Trophoblast cell (in vitro differentiated cells and primary cell): ENCODE measurements at regions not wholly inside any gene's neighbourhood (a gene's known extent, or its start where the extent isn't known, plus 50 kb on each side); places are given as distances from the start of the nearest gene placed in this dataset.

Experiments
- DNase-seq, 2 donors: peaks; one replicate each; pipeline ENCODE4 v3.0.0-alpha.2; 2016
- H2AFZ ChIP-seq: 2 replicates; pipeline ENCODE4 v1.6.1; 2013; ENCODE audit warnings: low read length, moderate library complexity, mild to moderate bottlenecking; ENCODE audit not compliant: insufficient read depth, poor library complexity
- H2AK5ac ChIP-seq: 2 replicates; pipeline ENCODE4 v1.6.1; 2013; ENCODE audit warnings: mild to moderate bottlenecking, low read length
- H2BK120ac ChIP-seq: 2 replicates; pipeline ENCODE4 v1.6.1; 2013; ENCODE audit warnings: low read length, mild to moderate bottlenecking, moderate library complexity; ENCODE audit not compliant: insufficient read depth, poor library complexity
- H2BK12ac ChIP-seq: 2 replicates; pipeline ENCODE4 v1.6.1; 2013; ENCODE audit warnings: mild to moderate bottlenecking, low read length, moderate library complexity
- H2BK5ac ChIP-seq: 2 replicates; pipeline ENCODE4 v1.6.1; 2013; ENCODE audit warnings: low read length, low read depth, moderate library complexity, mild to moderate bottlenecking; ENCODE audit not compliant: poor library complexity
- H3K14ac ChIP-seq: 2 replicates; pipeline ENCODE4 v1.6.1; 2013; ENCODE audit warnings: mild to moderate bottlenecking, low read length
- H3K18ac ChIP-seq: 2 replicates; pipeline ENCODE4 v1.6.1; 2013; ENCODE audit warnings: mild to moderate bottlenecking, low read length
- H3K23ac ChIP-seq: 2 replicates; pipeline ENCODE4 v1.6.1; 2013; ENCODE audit warnings: low read length
- H3K27ac ChIP-seq: 2 replicates; pipeline ENCODE4 v1.5.1; 2013; ENCODE audit warnings: low read depth, mild to moderate bottlenecking, inconsistent platforms, low read length, moderate library complexity
- H3K27me3 ChIP-seq: 2 replicates; pipeline ENCODE4 v1.6.1; 2013; ENCODE audit warnings: inconsistent platforms, mild to moderate bottlenecking, low read length, moderate library complexity; ENCODE audit not compliant: insufficient read depth
- H3K36me3 ChIP-seq, 2 experiments: 1 replicate in 1 of 2; 2 replicates in 1 of 2; pipeline ENCODE4 v1.6.1; 2013; ENCODE audit warnings: low read length in 2 of 2, mild to moderate bottlenecking in 2 of 2, moderate library complexity in 1 of 2; ENCODE audit not compliant: insufficient read depth in 2 of 2, control insufficient read depth in 1 of 2
- H3K4ac ChIP-seq: 2 replicates; pipeline ENCODE4 v1.6.1; 2013; ENCODE audit warnings: low read depth, mild to moderate bottlenecking, low read length, moderate library complexity
- H3K4me1 ChIP-seq, 2 experiments: 1 replicate in 1 of 2; 2 replicates in 1 of 2; pipeline ENCODE4 v1.6.1; 2013; ENCODE audit warnings: low read length in 2 of 2, mild to moderate bottlenecking in 2 of 2, moderate library complexity in 1 of 2; ENCODE audit not compliant: insufficient read depth in 2 of 2, control insufficient read depth in 1 of 2
- H3K4me2 ChIP-seq: 2 replicates; pipeline ENCODE4 v1.6.1; 2013; ENCODE audit warnings: inconsistent platforms, mild to moderate bottlenecking, low read length, moderate library complexity
- H3K4me3 ChIP-seq: 2 replicates; pipeline ENCODE4 v1.5.1; 2013; ENCODE audit warnings: mild to moderate bottlenecking, low read depth, low read length, inconsistent platforms
- H3K79me1 ChIP-seq: one replicate; pipeline ENCODE4 v1.6.1; 2013; ENCODE audit warnings: low read length
- H3K79me2 ChIP-seq: 2 replicates; pipeline ENCODE4 v1.6.1; 2013; ENCODE audit warnings: low read length, mild to moderate bottlenecking; ENCODE audit not compliant: control insufficient read depth, insufficient read depth, poor library complexity
- H3K9ac ChIP-seq: 2 replicates; pipeline ENCODE4 v1.6.1; 2013; ENCODE audit warnings: mild to moderate bottlenecking, low read length
- H3K9me3 ChIP-seq: 2 replicates; pipeline ENCODE4 v1.6.1; 2013; ENCODE audit warnings: low read depth, mild to moderate bottlenecking, control low read depth, inconsistent platforms, low read length; ENCODE audit not compliant: insufficient read depth
- H4K12ac ChIP-seq: 2 replicates; pipeline ENCODE4 v1.6.1; 2013; ENCODE audit warnings: low read depth, mild to moderate bottlenecking, low read length, moderate library complexity
- H4K8ac ChIP-seq: 2 replicates; pipeline ENCODE4 v1.6.1; 2013; ENCODE audit warnings: low read depth, mild to moderate bottlenecking, low read length, moderate library complexity
- H4K91ac ChIP-seq: one replicate; pipeline ENCODE4 v1.6.1; 2013; ENCODE audit warnings: low read depth, mild to moderate bottlenecking, low read length, moderate library complexity
- WGBS: extraction: QIAGEN DNeasy Blood & Tissue Kit; methylation state at CpG from one replicate; pipeline ENCODE4 v1.1.7; 2013; ENCODE audit warnings: missing lambda C conversion rate; ENCODE audit not compliant: insufficient read length, insufficient coverage; ENCODE audit errors: extremely low coverage; 5-methylcytosine and 5-hydroxymethylcytosine counted together

- H3K9me3 ChIP-seq, result no peaks in the 10 kb centered on the region
- no peak overlapping the region for H3K4me3 ChIP-seq
- no peaks in the 10 kb centered on the region for H3K27me3 ChIP-seq
- no peak overlapping the region for H3K9ac ChIP-seq
- H3K14ac ChIP-seq, result no peak overlapping the region
- H2BK120ac ChIP-seq, result no peak overlapping the region
- no peak overlapping the region for H3K27ac ChIP-seq
- no peak overlapping the region for H2AK5ac ChIP-seq
- H3K4me2 ChIP-seq, result no peak overlapping the region
- H2AFZ ChIP-seq, result no peak overlapping the region
- H4K91ac ChIP-seq, result no peak overlapping the region
- H3K79me1 ChIP-seq, result no peaks in the 10 kb centered on the region
- no peak overlapping the region for H3K4ac ChIP-seq
- H3K79me2 ChIP-seq, result no peaks in the 10 kb centered on the region
- H3K18ac ChIP-seq, result no peak overlapping the region
- H2BK12ac ChIP-seq, result no peak overlapping the region
- WGBS, result no CpG with 5 or more reads among the region's 7 CpGs
- no peak overlapping the region for H4K8ac ChIP-seq
- H2BK5ac ChIP-seq, result no peak overlapping the region
- no peaks in the 10 kb centered on the region for H3K36me3 ChIP-seq
- no peak overlapping the region for H4K12ac ChIP-seq
- no peak for DNase-seq
- H3K4me1 ChIP-seq, result no peaks in the 10 kb centered on the region
- H3K23ac ChIP-seq, result no peak overlapping the region
Measured at GRCh38 chr13:82565201-82565600, 1317.1 kb downstream of the SLITRK1 start.

- Histone ChIP-seq H2BK120ac (no peak overlapping the region), H2AK5ac (no peak overlapping the region), H3K27ac (no peak overlapping the region), H3K79me2 (no peaks in the 10 kb centered on the region), H3K4me2 (no peak overlapping the region), H4K12ac (no peak overlapping the region), H2BK5ac (no peak overlapping the region), H3K23ac (no peak overlapping the region), H2BK12ac (no peak overlapping the region), H3K27me3 (no peaks in the 10 kb centered on the region), H3K4me1 (no peaks in the 10 kb centered on the region), H2AFZ (no peak overlapping the region), H3K9me3 (no peaks in the 10 kb centered on the region), H3K14ac (no peak overlapping the region), H3K18ac (no peak overlapping the region), H3K9ac (no peak overlapping the region), H4K8ac (no peak overlapping the region), H3K4me3 (no peak overlapping the region), H4K91ac (no peak overlapping the region), H3K79me1 (no peaks in the 10 kb centered on the region), H3K36me3 (no peaks in the 10 kb centered on the region), H3K4ac (no peak overlapping the region)
- no CpG with 5 or more reads among the region's 1 CpG for WGBS
- DNase-seq, result no peak
Measured at GRCh38 chr13:82560889-82561288, 1321.4 kb downstream of the SLITRK1 start.

GRCh38 chr13:82522872-82523271 is 1359.4 kb downstream of the SLITRK1 start:
- no peak for DNase-seq
- Histone ChIP-seq H2BK12ac (no peak overlapping the region), H2AFZ (no peak overlapping the region), H3K79me2 (no peaks in the 10 kb centered on the region), H3K27ac (no peak overlapping the region), H3K27me3 (no peaks in the 10 kb centered on the region), H3K18ac (no peak overlapping the region), H3K23ac (no peak overlapping the region), H3K4me2 (no peak overlapping the region), H3K36me3 (no peaks in the 10 kb centered on the region), H4K12ac (no peak overlapping the region), H3K79me1 (no peaks in the 10 kb centered on the region), H3K4ac (no peak overlapping the region), H3K9me3 (no peaks in the 10 kb centered on the region), H3K4me1 (no peaks in the 10 kb centered on the region), H2BK120ac (no peak overlapping the region), H4K91ac (no peak overlapping the region), H3K14ac (no peak overlapping the region), H2BK5ac (no peak overlapping the region), H4K8ac (no peak overlapping the region), H3K9ac (no peak overlapping the region), H2AK5ac (no peak overlapping the region), H3K4me3 (no peak overlapping the region)
- whole genome bisulfite sequencing, result no CpG with 5 or more reads among the region's 1 CpG

GRCh38 chr13:82506805-82507414 is 1375.4 kb downstream of the SLITRK1 start:
- Histone ChIP-seq H3K79me2 (no peaks in the 10 kb centered on the region), H3K23ac (no peak overlapping the region), H3K27me3 (no peaks in the 10 kb centered on the region), H2BK5ac (no peak overlapping the region), H3K9me3 (no peaks in the 10 kb centered on the region), H3K4ac (no peak overlapping the region), H3K9ac (no peak overlapping the region), H2AK5ac (no peak overlapping the region), H2BK12ac (no peak overlapping the region), H4K91ac (no peak overlapping the region), H3K27ac (no peak overlapping the region), H3K18ac (no peak overlapping the region), H2AFZ (no peak overlapping the region), H3K4me1 (no peaks in the 10 kb centered on the region), H4K8ac (no peak overlapping the region), H4K12ac (no peak overlapping the region), H3K14ac (no peak overlapping the region), H3K79me1 (no peaks in the 10 kb centered on the region), H3K4me2 (no peak overlapping the region), H3K4me3 (no peak overlapping the region), H2BK120ac (no peak overlapping the region), H3K36me3 (no peaks in the 10 kb centered on the region)
- no peak for DNase-seq
- WGBS, result no CpG with 5 or more reads among the region's 1 CpG
